HepG2 (cell line): ENCODE measurements at regions not wholly inside any gene's neighbourhood (a gene's known extent, or its start where the extent isn't known, plus 50 kb on each side); places are given as distances from the start of the nearest gene placed in this dataset.

Experiments used
- ATAC-seq: fragments of 200-7000 bp; cut with Tn5 transposase; 3 replicates; pipeline ENCODE4 v1.9.1; 2020; ENCODE audit warnings: mild to moderate bottlenecking, moderate library complexity
- BruUV-seq: library from RNA; stranded (reverse); fragments of 400-500 nt; replicated peaks from 2 replicates; lab custom pipeline; 2021; lab: Mats Ljungman, UMichigan
- CTCF ChIA-PET: fragments of 300-600 bp; formaldehyde crosslinking; extraction: SDS; loops from one replicate; lab custom pipeline; 2021; ENCODE audit warnings: low total read pairs, inconsistent platforms, low intra/inter-chr PET ratio; lab: Yijun Ruan, JAX
- POLR2A ChIA-PET: fragments of 350-600 bp; sonication (Branson Sonifier 250); formaldehyde crosslinking; loops from one replicate; lab custom pipeline; 2020; ENCODE audit warnings: antibody characterized with exemption, inconsistent platforms; lab: Yijun Ruan, JAX
- DNase-seq: peaks from one replicate; pipeline ENCODE4 v3.0.0-alpha.2; 2015; ENCODE audit warnings: low spot score
- FAIRE-seq: peaks from 3 replicates; lab custom pipeline; 2011; peaks lifted over from hg19 to GRCh38; lab: Jason Lieb, UNC
- H2AFZ ChIP-seq: one replicate; pipeline ENCODE4 v1.6.1; 2011; ENCODE audit warnings: low read length, inconsistent platforms
- H3K27ac ChIP-seq: fragments of 300-600 bp; 3 replicates; pipeline ENCODE4 v1.8.0; 2011; ENCODE audit warnings: mixed run types, mild to moderate bottlenecking, mixed read lengths, low read length, inconsistent platforms; ENCODE audit not compliant: insufficient read depth; ENCODE audit errors: extremely low read length
- H3K27me3 ChIP-seq, 2 experiments: fragments of 200-600 bp in 1 of 2; 2 replicates in 1 of 2; 3 replicates in 1 of 2; pipeline versions ENCODE4 v1.6.0 to v1.8.0; 2011; ENCODE audit warnings: low read length in 2 of 2, mild to moderate bottlenecking in 2 of 2, moderate library complexity in 2 of 2, inconsistent platforms in 1 of 2; ENCODE audit not compliant: insufficient read depth in 2 of 2, control insufficient read depth in 1 of 2
- H3K36me3 ChIP-seq, 2 experiments: fragments of 200-600 bp in 1 of 2; replicated peaks in 1 of 2; 2 replicates in 1 of 2; 3 replicates in 1 of 2; pipeline versions ENCODE4 v1.5.1 to v1.8.0; 2011; ENCODE audit warnings: low read length in 2 of 2, inconsistent platforms in 1 of 2; ENCODE audit not compliant: insufficient read depth in 2 of 2, control insufficient read depth in 1 of 2
- H3K4me1 ChIP-seq: 2 replicates; pipeline ENCODE4 v1.5.1; 2012; ENCODE audit warnings: low read length, inconsistent platforms; ENCODE audit not compliant: insufficient read depth
- H3K4me2 ChIP-seq: 2 replicates; pipeline ENCODE4 v1.6.0; 2011; ENCODE audit warnings: low read depth, low read length, inconsistent platforms
- H3K4me3 ChIP-seq, 3 experiments: fragments of 200-600 bp in 1 of 3; sonication (generic), shearing (Covaris generic) in 1 of 3; replicated peaks in 1 of 3; 2 replicates each; pipeline ENCODE4 v1.5.1; 2011 to 2016; ENCODE audit warnings: low read length in 3 of 3, inconsistent platforms in 2 of 3, low read depth in 2 of 3, mild to moderate bottlenecking in 2 of 3, control low read depth in 1 of 3, mixed read lengths in 1 of 3; ENCODE audit not compliant: insufficient read depth in 1 of 3
- H3K79me2 ChIP-seq: one replicate; pipeline ENCODE4 v1.6.1; 2011; ENCODE audit warnings: low read length, inconsistent platforms; ENCODE audit not compliant: insufficient read depth
- H3K9ac ChIP-seq: 2 replicates; pipeline ENCODE4 v1.6.0; 2011; ENCODE audit warnings: mild to moderate bottlenecking, low read depth, low read length, inconsistent platforms; ENCODE audit not compliant: insufficient read depth
- H3K9me3 ChIP-seq: 2 replicates; pipeline ENCODE4 v1.5.1; 2012; ENCODE audit warnings: mild to moderate bottlenecking, low read length
- H4K20me1 ChIP-seq: 2 replicates; pipeline ENCODE4 v1.6.0; 2011; ENCODE audit warnings: inconsistent platforms, mild to moderate bottlenecking, low read length, moderate library complexity; ENCODE audit not compliant: insufficient read depth
- CENPBD1 ChIP-seq: sonication (generic); formaldehyde crosslinking; IDR thresholded peaks from 2 replicates; pipeline ENCODE4 v1.8.0; 2022; ENCODE audit warnings: missing genetic modification reagents, low read depth, mild to moderate bottlenecking, borderline replicate concordance
- CERS6 ChIP-seq: sonication (generic); formaldehyde crosslinking; IDR thresholded peaks from 2 replicates; pipeline ENCODE4 v1.5.0; 2020; ENCODE audit warnings: missing genetic modification reagents
- FOXO1 ChIP-seq: sonication (generic); formaldehyde crosslinking; IDR thresholded peaks from 2 replicates; pipeline ENCODE4 v1.4.0; 2020; ENCODE audit warnings: missing genetic modification reagents
- MAFK ChIP-seq, 2 experiments: IDR thresholded peaks in 1 of 2; conservative IDR thresholded peaks in 1 of 2; 2 replicates each; pipeline ENCODE4 v1.6.1; 2011; ENCODE audit warnings: improper control_type of control experiment in 2 of 2, low read length in 2 of 2
- MTA3 ChIP-seq: sonication (generic); formaldehyde crosslinking; IDR thresholded peaks from 2 replicates; pipeline ENCODE4 v1.4.0; 2020; ENCODE audit warnings: missing genetic modification reagents
- NRL ChIP-seq: sonication (generic); formaldehyde crosslinking; IDR thresholded peaks from 2 replicates; pipeline ENCODE4 v1.5.0; 2020; ENCODE audit warnings: missing genetic modification reagents, mild to moderate bottlenecking, moderate library complexity, borderline replicate concordance
- SATB2 ChIP-seq: sonication (generic); formaldehyde crosslinking; IDR thresholded peaks from 2 replicates; pipeline ENCODE4 v1.5.0; 2020; ENCODE audit warnings: missing genetic modification reagents
- ZBTB38 ChIP-seq: sonication (generic); formaldehyde crosslinking; IDR thresholded peaks from 2 replicates; pipeline ENCODE4 v1.5.1; 2020; ENCODE audit warnings: mild to moderate bottlenecking, missing genetic modification reagents
- ZGPAT ChIP-seq: IDR thresholded peaks from 2 replicates; pipeline ENCODE4 v1.6.1; 2016; ENCODE audit warnings: mild to moderate bottlenecking
- ZNF24 ChIP-seq: fragments of 450-650 bp; IDR thresholded peaks from 2 replicates; pipeline ENCODE4 v1.6.1; 2017; ENCODE audit warnings: antibody characterized with exemption, mild to moderate bottlenecking
- ZNF256 ChIP-seq: sonication (generic); formaldehyde crosslinking; conservative IDR thresholded peaks from 2 replicates; pipeline ENCODE4 v1.4.0; 2020; ENCODE audit warnings: missing genetic modification reagents
- ZNF331 ChIP-seq: sonication (generic); formaldehyde crosslinking; IDR thresholded peaks from 2 replicates; pipeline ENCODE4 v1.4.0; 2020; ENCODE audit warnings: missing genetic modification reagents
- ZSCAN29 ChIP-seq: sonication (generic); formaldehyde crosslinking; conservative IDR thresholded peaks from 2 replicates; pipeline ENCODE4 v1.4.0; 2020; ENCODE audit warnings: mild to moderate bottlenecking, missing genetic modification reagents
- WGBS: methylation state at CpG from one replicate; pipeline ENCODE4 v1.1.6; 2017; ENCODE audit warnings: low lambda C conversion rate; 5-methylcytosine and 5-hydroxymethylcytosine counted together
- in situ Hi-C: cut with HindIII; loops from 2 replicates; pipeline ENCODE4 v1.10.0; 2017; ENCODE audit warnings: low pct_unique_long_range_greater_than_20kb; ENCODE audit not compliant: extremely low pct_ligation_motif_present
- intact Hi-C: fragments of 100-400 bp; cut with micrococcal nuclease; formaldehyde crosslinking; loops from one replicate; pipeline ENCODE4 v1.10.0; 2022; ENCODE audit not compliant: unreplicated experiment

GRCh38 chr12:126607157-126607556 is 1541.9 kb downstream of the AACS start:
- H3K9ac ChIP-seq, result no peak overlapping the region
- no peak overlapping the region for H3K4me3 ChIP-seq
- intact Hi-C loops, result no loop called here
- no peak for FAIRE-seq
- no peaks in the 10 kb centered on the region for H4K20me1 ChIP-seq
- H3K79me2 ChIP-seq, result no peaks in the 10 kb centered on the region
- peaks cover 85% of the 10 kb centered on the region for H3K9me3 ChIP-seq
- TF ChIP-seq ZNF331 (CRISPR knock-in tag) (no peak), SATB2 (CRISPR knock-in tag) (no peak), MTA3 (CRISPR knock-in tag) (no peak), MAFK (conservative IDR thresholded peaks at IDR 0.05 in 1 of 2, IDR thresholded peaks at IDR 0.05 in 1 of 2; ENCODE audit: low read length in 2 of 2) (no peak), ZBTB38 (no peak), ZNF24 (no peak), ZGPAT (CRISPR knock-in tag) (no peak), FOXO1 (CRISPR knock-in tag) (no peak)
- TF ChIP-seq, all 625 proteins: peak for 0
- H3K27me3 ChIP-seq, result no peaks in the 10 kb centered on the region
- ChIA-PET CTCF (no interaction called here), POLR2A (no interaction called here)
- no peak overlapping the region for H3K4me2 ChIP-seq
- no peak overlapping the region for H2AFZ ChIP-seq
- no peaks in the 10 kb centered on the region for H3K4me1 ChIP-seq
- DNase-seq (no peak), ATAC-seq (no peak)
- no TSS peak for BruUV-seq
- WGBS, result 0% methylated on average over 1 of the region's 1 CpG
- in situ Hi-C loops, result no loop called here
- H3K36me3 ChIP-seq, result no peaks in the 10 kb centered on the region
- no peak overlapping the region for H3K27ac ChIP-seq

- no peak overlapping the region for H2AFZ ChIP-seq
- no peak for TF ChIP-seq CERS6 (CRISPR knock-in tag)
- TF ChIP-seq ZSCAN29 (CRISPR knock-in tag), result no peak
- no peak for TF ChIP-seq NRL
- no peak for TF ChIP-seq ZNF256 (CRISPR knock-in tag)
- TF ChIP-seq ZBTB38, result no peak
- TF ChIP-seq CENPBD1, result no peak
These were observed 1542.6 kb downstream of the AACS start for GRCh38 chr12:126607867-126608266.

More at GRCh38 chr12:126607867-126608266, 1542.6 kb downstream of the AACS start:
- no peak overlapping the region for H3K4me3 ChIP-seq
- ATAC-seq (no peak), FAIRE-seq (no peak), DNase-seq (no peak)
- ChIA-PET POLR2A (no interaction called here), CTCF (no interaction called here)
- H3K27ac ChIP-seq, result no peak overlapping the region
- intact Hi-C loops, result no loop called here
- in situ Hi-C loops, result no loop called here
- H3K9me3 ChIP-seq, result peaks cover 81% of the 10 kb centered on the region
- H3K36me3 ChIP-seq, result no peaks in the 10 kb centered on the region
- no peaks in the 10 kb centered on the region for H3K79me2 ChIP-seq
- H3K9ac ChIP-seq, result no peak overlapping the region
- no peaks in the 10 kb centered on the region for H3K4me1 ChIP-seq
- H3K27me3 ChIP-seq, result no peaks in the 10 kb centered on the region
- no peak overlapping the region for H3K4me2 ChIP-seq
- H4K20me1 ChIP-seq, result no peaks in the 10 kb centered on the region
- 5% methylated on average over 1 of the region's 1 CpG for WGBS
- no TSS peak for BruUV-seq
